PC-9 (cell line): ENCODE measurements at regions not wholly inside any gene's neighbourhood (a gene's known extent, or its start where the extent isn't known, plus 50 kb on each side); places are given as distances from the start of the nearest gene placed in this dataset.

Experiments
- CTCF ChIP-seq: fragments of 200-600 bp; sonication (generic); conservative IDR thresholded peaks from 2 replicates; pipeline ENCODE4 v1.6.1; 2017; ENCODE audit warnings: mixed run types, antibody characterized with exemption, mild to moderate bottlenecking, moderate library complexity
- EZH2 ChIP-seq: fragments of 200-600 bp; sonication (generic); IDR thresholded peaks from 2 replicates; pipeline ENCODE4 v1.8.0; 2017; ENCODE audit warnings: antibody characterized with exemption, low read depth

- TF ChIP-seq EZH2 (no peak), CTCF (no peak)
Measured at GRCh38 chr11:26937386-26937785, 56.5 kb upstream of the FIBIN start.
